MM.1S (cell line): ENCODE measurements at regions not wholly inside any gene's neighbourhood (a gene's known extent, or its start where the extent isn't known, plus 50 kb on each side); places are given as distances from the start of the nearest gene placed in this dataset.
"Not testable (repeated sequence)": the region's sequence is repeated elsewhere in the genome, so short reads cannot be mapped to it uniquely, and the experiment has no call there.

Experiments
- DNase-seq: peaks from one replicate; pipeline ENCODE4 v3.0.0-alpha.2; 2015
- H2AFZ ChIP-seq: fragments of 300-600 bp; sonication (generic); 2 replicates; pipeline ENCODE4 v1.6.0; 2016; ENCODE audit warnings: antibody characterized with exemption, low read length
- H3F3A ChIP-seq: fragments of 300-600 bp; sonication (generic); 2 replicates; pipeline ENCODE4 v1.6.1; 2016; ENCODE audit warnings: mild to moderate bottlenecking, antibody characterized with exemption, low read length, moderate library complexity, mixed read lengths; ENCODE audit not compliant: insufficient read depth
- H3K27ac ChIP-seq: fragments of 300-600 bp; sonication (generic); 2 replicates; pipeline ENCODE4 v1.5.1; 2016; ENCODE audit warnings: mild to moderate bottlenecking, low read length
- H3K27me3 ChIP-seq: fragments of 300-600 bp; sonication (generic); replicated peaks from 2 replicates; pipeline ENCODE4 v1.6.0; 2016; ENCODE audit warnings: low read length; ENCODE audit not compliant: insufficient read depth
- H3K36me3 ChIP-seq: fragments of 300-600 bp; sonication (generic); replicated peaks from 2 replicates; pipeline ENCODE4 v1.6.1; 2016; ENCODE audit warnings: mild to moderate bottlenecking, low read length, mixed read lengths; ENCODE audit not compliant: insufficient read depth
- H3K4me1 ChIP-seq: fragments of 300-600 bp; sonication (generic); 2 replicates; pipeline ENCODE4 v1.6.1; 2016; ENCODE audit warnings: low read length, mixed read lengths
- H3K4me2 ChIP-seq: fragments of 300-600 bp; sonication (generic); 2 replicates; pipeline ENCODE4 v1.6.0; 2016; ENCODE audit warnings: low read depth, low read length
- H3K4me3 ChIP-seq: fragments of 300-600 bp; sonication (generic); 2 replicates; pipeline ENCODE4 v1.5.1; 2016; ENCODE audit warnings: low read length, mixed read lengths
- H3K79me2 ChIP-seq: fragments of 300-600 bp; sonication (generic); 2 replicates; pipeline ENCODE4 v1.6.1; 2016; ENCODE audit warnings: mixed run types, low read length, mixed read lengths
- H3K9ac ChIP-seq: fragments of 300-600 bp; sonication (generic); 2 replicates; pipeline ENCODE4 v1.6.1; 2016; ENCODE audit warnings: low read length, mixed read lengths
- H3K9me2 ChIP-seq: fragments of 300-600 bp; sonication (generic); replicated peaks from 2 replicates; pipeline ENCODE4 v1.6.1; 2016; ENCODE audit warnings: mild to moderate bottlenecking, low read length, mixed read lengths; ENCODE audit not compliant: insufficient read depth
- H3K9me3 ChIP-seq: fragments of 300-600 bp; sonication (generic); replicated peaks from 2 replicates; pipeline ENCODE4 v1.6.1; 2016; ENCODE audit warnings: mild to moderate bottlenecking, low read length, mixed read lengths; ENCODE audit not compliant: insufficient read depth
- H4K20me1 ChIP-seq: fragments of 300-600 bp; sonication (generic); 2 replicates; pipeline ENCODE4 v1.6.1; 2016; ENCODE audit warnings: mild to moderate bottlenecking, low read length, moderate library complexity, mixed read lengths; ENCODE audit not compliant: insufficient read depth
- CTCF ChIP-seq: fragments of 300-600 bp; sonication (generic); IDR thresholded peaks from 2 replicates; pipeline ENCODE4 v1.5.1; 2016; ENCODE audit warnings: antibody characterized with exemption, low read length, mixed read lengths
- EZH2 ChIP-seq: fragments of 300-600 bp; sonication (generic); optimal IDR thresholded peaks from 2 replicates; pipeline ENCODE3; 2017; ENCODE audit warnings: low read depth, mild to moderate bottlenecking, antibody characterized with exemption, low read length, mixed read lengths
- EZH2phosphoT487 ChIP-seq: fragments of 300-600 bp; sonication (generic); IDR thresholded peaks from 2 replicates; pipeline ENCODE4 v1.6.1; 2018; ENCODE audit warnings: antibody characterized with exemption, low read length

DNA sequence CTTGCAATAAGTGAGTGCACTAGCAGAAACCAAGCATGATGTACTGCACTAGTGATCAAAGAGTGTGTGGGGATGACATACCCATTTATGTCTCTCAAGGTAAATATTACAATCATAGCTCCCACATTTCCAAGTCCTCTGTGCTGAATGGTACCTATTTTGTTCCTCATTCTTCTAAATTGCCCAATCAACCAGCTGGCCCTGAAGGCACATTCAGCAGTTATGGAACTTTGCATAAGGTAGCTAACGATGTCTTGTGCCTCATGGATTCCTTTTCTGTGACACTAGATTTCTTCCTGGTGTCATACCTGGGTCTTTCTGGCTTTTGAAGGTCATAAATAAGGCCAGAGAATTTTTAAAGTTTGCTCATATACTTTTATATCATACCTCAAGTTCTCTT, 963.0 kb downstream of the SLC4A3 start:
- H3K79me2 ChIP-seq = no peaks in the 10 kb centered on the region
- H3K27me3 ChIP-seq = no peaks in the 10 kb centered on the region
- TF ChIP-seq EZH2 (no peak), CTCF (no peak), EZH2phosphoT487 (no peak)
- no peak overlapping the region for H3K4me3 ChIP-seq
- no peak for DNase-seq
- no peaks in the 10 kb centered on the region for H3K36me3 ChIP-seq
- no peaks in the 10 kb centered on the region for H3K4me1 ChIP-seq
- no peaks in the 10 kb centered on the region for H4K20me1 ChIP-seq
- H3K4me2 ChIP-seq = no peak overlapping the region
- H3K9me3 ChIP-seq = no peaks in the 10 kb centered on the region
- no peaks in the 10 kb centered on the region for H3F3A ChIP-seq
- no peak overlapping the region for H2AFZ ChIP-seq
- H3K27ac ChIP-seq = no peak overlapping the region
- H3K9me2 ChIP-seq = no peaks in the 10 kb centered on the region
- no peak overlapping the region for H3K9ac ChIP-seq

GRCh38 chr2:220593526-220593925, 966.1 kb downstream of the SLC4A3 start:
- Histone ChIP-seq H2AFZ (no peak overlapping the region), H3K4me2 (no peak overlapping the region), H4K20me1 (no peaks in the 10 kb centered on the region), H3K9me3 (no peaks in the 10 kb centered on the region), H3K9me2 (no peaks in the 10 kb centered on the region), H3K36me3 (no peaks in the 10 kb centered on the region), H3F3A (no peaks in the 10 kb centered on the region), H3K27ac (no peak overlapping the region), H3K9ac (no peak overlapping the region), H3K4me3 (no peak overlapping the region), H3K4me1 (no peaks in the 10 kb centered on the region), H3K27me3 (no peaks in the 10 kb centered on the region), H3K79me2 (no peaks in the 10 kb centered on the region)
- TF ChIP-seq EZH2phosphoT487 = no peak
- no peak for TF ChIP-seq EZH2
- TF ChIP-seq CTCF = no peak
- DNase-seq = no peak

DNA sequence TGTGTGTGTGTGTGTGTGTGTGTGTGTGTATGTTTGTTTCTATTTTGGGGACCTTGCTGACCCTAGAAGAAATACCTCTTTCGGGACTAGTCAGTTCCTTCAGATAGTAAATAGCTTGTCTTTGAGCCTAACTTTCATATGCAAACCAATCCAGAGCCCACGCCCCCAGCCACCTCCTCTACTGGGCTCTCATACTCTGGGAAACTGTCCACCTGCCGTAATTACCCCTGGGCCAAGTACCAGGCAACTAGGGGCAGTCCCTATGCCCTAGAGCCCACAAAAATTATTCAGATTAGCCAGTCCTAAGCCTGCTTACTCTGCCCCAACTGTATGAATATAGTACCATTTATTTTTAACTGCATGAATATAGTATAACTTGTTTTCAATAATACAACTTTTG, 970.4 kb downstream of the EPHA4 start:
- Histone ChIP-seq H3K4me3 (no peak overlapping the region), H3K4me2 (no peak overlapping the region), H3K9me3 (no peaks in the 10 kb centered on the region), H3K9me2 (no peaks in the 10 kb centered on the region), H3K27me3 (no peaks in the 10 kb centered on the region), H3K79me2 (no peaks in the 10 kb centered on the region), H2AFZ (no peak overlapping the region), H3K36me3 (no peaks in the 10 kb centered on the region), H3K4me1 (no peaks in the 10 kb centered on the region), H3K9ac (no peak overlapping the region), H3F3A (no peaks in the 10 kb centered on the region), H3K27ac (no peak overlapping the region), H4K20me1 (no peaks in the 10 kb centered on the region)
- TF ChIP-seq EZH2 (no peak), EZH2phosphoT487 (no peak), CTCF (no peak)
- DNase-seq = no peak

DNA sequence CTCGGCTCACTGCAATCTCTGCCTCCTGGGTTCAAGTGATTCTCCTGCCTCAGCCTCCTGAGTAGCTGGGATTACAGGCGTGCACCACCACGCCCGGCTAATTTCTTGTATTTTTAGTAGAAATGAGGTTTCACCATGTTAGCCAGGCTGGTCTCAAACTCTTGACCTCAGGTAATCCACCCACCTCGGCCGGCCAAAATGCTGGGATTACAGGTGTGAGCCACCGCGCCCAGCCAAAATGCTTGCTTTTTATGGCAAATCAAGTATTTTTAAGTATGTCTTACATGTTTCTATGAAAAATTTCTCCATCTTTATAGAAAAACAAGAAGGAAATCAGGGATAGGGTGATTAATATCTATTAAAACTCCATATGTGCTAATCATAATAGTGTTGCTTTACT, 959.1 kb downstream of the EPHA4 start:
- H3K4me3 ChIP-seq = not testable (repeated sequence)

More for the DNA sequence above, 959.1 kb downstream of the EPHA4 start:
- not testable (repeated sequence) for H3K4me2 ChIP-seq, H3K9me2 ChIP-seq, H3K36me3 ChIP-seq, H3K4me1 ChIP-seq, H3K9me3 ChIP-seq, H4K20me1 ChIP-seq, H3F3A ChIP-seq, H3K27me3 ChIP-seq, H3K9ac ChIP-seq, H3K79me2 ChIP-seq, DNase-seq, H3K27ac ChIP-seq, H2AFZ ChIP-seq
